ENCODE measurements at regions not wholly inside any gene's neighbourhood (a gene's known extent, or its start where the extent isn't known, plus 50 kb on each side); places are given as distances from the start of the nearest gene placed in this dataset.

- H2BK5ac ChIP-seq (ENCODE audit: low read depth, low read length, poor library complexity, severe bottlenecking), result no peak overlapping the region
- peak overlapping the region; percentile 32 for H4K91ac ChIP-seq (ENCODE audit: insufficient read depth, low read depth, low read length)
- no peak overlapping the region for H3K27ac ChIP-seq (ENCODE audit: insufficient read depth, low read length)
- no peaks in the 10 kb centered on the region for H3K36me3 ChIP-seq (ENCODE audit: control insufficient read depth, insufficient read depth, low read length)
- no peaks in the 10 kb centered on the region for H4K20me1 ChIP-seq (ENCODE audit: insufficient read depth, low read length)
- no peak overlapping the region for H4K5ac ChIP-seq (ENCODE audit: low read depth, low read length)
- H3K14ac ChIP-seq (replicated peaks; ENCODE audit: low read depth, low read length), result no peak overlapping the region
- in situ Hi-C loops (cut with MboI; ENCODE audit: low sequenced_read_pairs), result loop anchor here (10.0 kb wide), 1 partner anchor 84 kb away; the partner anchor contains the start of gene OSBPL3
- peak overlapping the region; percentile 63 for H2AFZ ChIP-seq (replicated peaks; ENCODE audit: low read length, poor library complexity)
- H3K4me3 ChIP-seq (ENCODE audit: insufficient read depth, low read depth, low read length), result no peak overlapping the region
- H4K8ac ChIP-seq (ENCODE audit: low read depth in 2 of 2, low read length in 2 of 2), result peak overlapping the region; percentile 11 to 36; a peak in 2 of 4 replicates
- H3K4me2 ChIP-seq (ENCODE audit: low read depth, low read length), result no peak overlapping the region
- H3K4me1 ChIP-seq (ENCODE audit: control insufficient read depth, insufficient read depth, low read length), result peaks cover 4% of the 10 kb centered on the region; the same call in 1 of the 2 replicates
- H3K9me3 ChIP-seq (ENCODE audit: control insufficient read depth, insufficient read depth, low read length), result no peaks in the 10 kb centered on the region
- H3K4ac ChIP-seq (ENCODE audit: low read depth, low read length), result 0 out of 2 replicates have a peak overlapping the region, but pooled peaks have one; percentile 60
- H2AK5ac ChIP-seq (ENCODE audit: low read depth, low read length), result peak overlapping the region; percentile 51; the same call in 1 of the 2 replicates
- H3K18ac ChIP-seq (ENCODE audit: low read depth, low read length), result no peak overlapping the region
- H3K9ac ChIP-seq (ENCODE audit: low read depth, low read length), result no peak overlapping the region
- intact Hi-C loops (cut with micrococcal nuclease), result no loop called here
- H3K79me1 ChIP-seq (ENCODE audit: low read depth in 1 of 2, low read length in 2 of 2), result no peaks in the 10 kb centered on the region; a peak in 1 of 4 replicates
- peak overlapping the region; percentile 69 for H2BK20ac ChIP-seq (ENCODE audit: low read depth, low read length)
- ChIA-PET POLR2A (ENCODE audit: unreplicated experiment) (no interaction called here), CTCF (interaction anchor here (1.2 kb wide), 1 partner anchor 257 kb away, joined by 3 read pairs; no protein-coding TSS in a partner anchor)
- ATAC-seq (ENCODE audit: low read depth) (no peak), DNase-seq (no peak)
- no peak overlapping the region for H2AK9ac ChIP-seq (replicated peaks; ENCODE audit: low read depth, low read length, poor library complexity)
- 0 out of 2 replicates have a peak, but pooled peaks cover 6% of the 10 kb centered on the region for H3K9me1 ChIP-seq (ENCODE audit: insufficient read depth, low read length)
- H2BK120ac ChIP-seq (ENCODE audit: low read depth, low read length), result peak overlapping the region; percentile 52
- no peaks in the 10 kb centered on the region for H3K27me3 ChIP-seq (ENCODE audit: control insufficient read depth, insufficient read depth, low read length)
- H3K23ac ChIP-seq (ENCODE audit: low read depth, low read length), result peak overlapping the region; percentile 56; the same call in 1 of the 2 replicates
- BruUV-seq (replicated peaks), result no TSS peak
- TF ChIP-seq, protein P1, sequence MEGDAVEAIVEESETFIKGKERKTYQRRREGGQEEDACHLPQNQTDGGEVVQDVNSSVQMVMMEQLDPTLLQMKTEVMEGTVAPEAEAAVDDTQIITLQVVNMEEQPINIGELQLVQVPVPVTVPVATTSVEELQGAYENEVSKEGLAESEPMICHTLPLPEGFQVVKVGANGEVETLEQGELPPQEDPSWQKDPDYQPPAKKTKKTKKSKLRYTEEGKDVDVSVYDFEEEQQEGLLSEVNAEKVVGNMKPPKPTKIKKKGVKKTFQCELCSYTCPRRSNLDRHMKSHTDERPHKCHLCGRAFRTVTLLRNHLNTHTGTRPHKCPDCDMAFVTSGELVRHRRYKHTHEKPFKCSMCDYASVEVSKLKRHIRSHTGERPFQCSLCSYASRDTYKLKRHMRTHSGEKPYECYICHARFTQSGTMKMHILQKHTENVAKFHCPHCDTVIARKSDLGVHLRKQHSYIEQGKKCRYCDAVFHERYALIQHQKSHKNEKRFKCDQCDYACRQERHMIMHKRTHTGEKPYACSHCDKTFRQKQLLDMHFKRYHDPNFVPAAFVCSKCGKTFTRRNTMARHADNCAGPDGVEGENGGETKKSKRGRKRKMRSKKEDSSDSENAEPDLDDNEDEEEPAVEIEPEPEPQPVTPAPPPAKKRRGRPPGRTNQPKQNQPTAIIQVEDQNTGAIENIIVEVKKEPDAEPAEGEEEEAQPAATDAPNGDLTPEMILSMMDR (conservative IDR thresholded peaks at IDR 0.05; ENCODE audit: low read depth, low read length), result no peak
- TF ChIP-seq MXI1 (IDR thresholded peaks at IDR 0.05; ENCODE audit: borderline replicate concordance, low read depth, low read length) (no peak), USF2 (IDR thresholded peaks at IDR 0.05; ENCODE audit: low read depth, low read length) (no peak), CHD1 (IDR thresholded peaks at IDR 0.05; ENCODE audit: low read depth, low read length) (no peak), NFE2L2 (IDR thresholded peaks at IDR 0.05; ENCODE audit: low read depth, low read length) (no peak), BHLHE40 (IDR thresholded peaks at IDR 0.05; ENCODE audit: low read depth, low read length) (no peak), SMC3 (IDR thresholded peaks at IDR 0.05; ENCODE audit: low read depth, low read length) (no peak), POLR2A (IDR thresholded peaks at IDR 0.05; ENCODE audit: low read depth, low read length) (no peak)
- TF ChIP-seq, protein P2, sequence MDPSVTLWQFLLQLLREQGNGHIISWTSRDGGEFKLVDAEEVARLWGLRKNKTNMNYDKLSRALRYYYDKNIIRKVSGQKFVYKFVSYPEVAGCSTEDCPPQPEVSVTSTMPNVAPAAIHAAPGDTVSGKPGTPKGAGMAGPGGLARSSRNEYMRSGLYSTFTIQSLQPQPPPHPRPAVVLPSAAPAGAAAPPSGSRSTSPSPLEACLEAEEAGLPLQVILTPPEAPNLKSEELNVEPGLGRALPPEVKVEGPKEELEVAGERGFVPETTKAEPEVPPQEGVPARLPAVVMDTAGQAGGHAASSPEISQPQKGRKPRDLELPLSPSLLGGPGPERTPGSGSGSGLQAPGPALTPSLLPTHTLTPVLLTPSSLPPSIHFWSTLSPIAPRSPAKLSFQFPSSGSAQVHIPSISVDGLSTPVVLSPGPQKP (IDR thresholded peaks at IDR 0.05; ENCODE audit: borderline replicate concordance, low read depth, low read length), result no peak
- WGBS, 2 experiments (ENCODE audit: extremely low coverage in 2 of 2, insufficient read length in 1 of 2), result 84% methylated on average over 4 of the region's 10 CpGs; no CpG with 5 or more reads in 1 of the 2 experiments
- peak overlapping the region; percentile 97 for H2BK15ac ChIP-seq (ENCODE audit: low read depth, low read length)
- H3K56ac ChIP-seq (ENCODE audit: extremely low read depth, insufficient read depth, low read length), result no peak overlapping the region
- dilution Hi-C loops (cut with HindIII; ENCODE audit: low sequenced_read_pairs, unreplicated experiment), result no loop called here
Measured at GRCh38 chr7:25068502-25069213, 56.4 kb downstream of the CYCS start.
